GM21737 (cell line): ENCODE measurements at regions not wholly inside any gene's neighbourhood (a gene's known extent, or its start where the extent isn't known, plus 50 kb on each side); places are given as distances from the start of the nearest gene placed in this dataset.

Experiments
- ATAC-seq: cut with Tn5 transposase; IDR thresholded peaks from one replicate; pipeline ENCODE4 v1.9.1; 2021; ENCODE audit warnings: mild to moderate bottlenecking, moderate library complexity; ENCODE audit not compliant: unreplicated experiment

DNA sequence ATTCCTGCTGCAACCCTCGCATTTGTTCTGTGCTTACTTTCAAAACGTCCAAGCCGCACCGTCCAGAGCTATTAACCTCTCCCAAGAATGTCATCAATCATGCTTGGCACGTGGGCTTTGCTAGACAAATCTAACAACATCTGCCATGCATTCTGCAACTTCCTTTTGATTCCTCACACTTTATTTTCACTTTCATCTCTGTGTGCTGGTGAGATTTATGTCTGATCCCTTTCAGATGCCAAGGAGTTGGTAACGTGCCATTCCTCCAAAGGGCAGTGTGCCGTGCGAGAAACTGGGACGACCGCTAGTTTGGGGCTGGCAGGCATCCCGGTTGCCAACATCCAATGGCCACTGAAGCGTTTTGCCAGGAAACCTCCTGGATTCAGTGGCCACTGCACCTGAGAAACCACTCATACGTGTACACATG is 230.0 kb upstream of the PARD3B start:
- ATAC-seq, result no peak

DNA sequence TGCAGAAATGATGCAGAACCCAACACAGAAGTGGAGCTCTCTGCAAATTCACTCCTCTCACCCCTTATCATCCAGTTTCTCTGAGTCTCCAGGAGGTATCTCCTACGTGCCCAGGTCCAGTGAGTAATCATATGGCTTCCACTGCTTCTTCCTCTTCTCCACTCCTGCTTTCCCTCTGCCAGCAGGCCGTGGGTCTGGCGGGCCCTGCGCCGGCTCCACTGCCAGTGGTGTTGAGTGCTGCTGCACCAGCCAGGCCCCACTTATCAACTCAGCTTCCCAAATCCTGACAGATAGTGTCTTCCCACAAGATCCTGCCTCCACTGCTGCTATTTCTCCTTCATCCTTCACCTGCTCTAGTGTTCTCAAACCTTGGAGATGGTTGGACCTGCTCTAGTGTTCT is 227.6 kb upstream of the PARD3B start:
- no peak for ATAC-seq

DNA sequence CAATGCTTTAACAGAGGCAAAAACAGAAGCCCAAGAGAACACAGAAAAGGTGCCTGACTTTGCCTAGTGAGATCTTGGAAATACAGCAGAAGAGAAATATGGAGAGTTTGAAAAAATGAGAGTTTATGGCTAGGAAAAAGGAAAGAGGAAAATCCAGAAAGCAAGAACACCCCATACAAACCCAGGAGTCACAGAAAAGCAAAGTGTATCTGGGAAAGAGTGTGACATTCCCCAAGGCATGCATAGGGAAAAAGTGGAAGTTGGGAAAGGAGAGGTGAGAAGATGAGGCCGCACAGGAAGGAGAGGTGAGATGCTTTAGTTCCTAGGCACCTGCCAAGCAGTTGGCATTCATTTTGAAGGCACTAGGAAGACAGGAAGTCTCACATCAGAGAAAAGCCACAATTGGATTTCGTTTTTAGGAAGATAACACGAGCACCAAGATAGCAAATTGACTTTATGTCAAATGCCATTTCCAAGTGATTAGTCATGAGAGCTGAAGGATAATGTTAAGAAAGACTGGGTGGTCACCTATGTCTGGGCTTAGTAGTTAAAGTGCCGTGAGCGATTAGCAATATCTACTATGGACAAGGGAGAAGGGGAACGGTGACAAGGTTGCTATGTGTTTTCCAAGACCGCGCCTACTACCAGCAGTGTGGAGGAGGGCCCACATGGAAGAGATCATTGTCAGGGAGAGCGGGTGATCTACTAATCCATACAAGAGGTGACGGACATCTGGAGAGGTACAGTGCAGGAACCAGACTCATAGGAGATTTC is 224.1 kb upstream of the PARD3B start:
- ATAC-seq, result no peak

DNA sequence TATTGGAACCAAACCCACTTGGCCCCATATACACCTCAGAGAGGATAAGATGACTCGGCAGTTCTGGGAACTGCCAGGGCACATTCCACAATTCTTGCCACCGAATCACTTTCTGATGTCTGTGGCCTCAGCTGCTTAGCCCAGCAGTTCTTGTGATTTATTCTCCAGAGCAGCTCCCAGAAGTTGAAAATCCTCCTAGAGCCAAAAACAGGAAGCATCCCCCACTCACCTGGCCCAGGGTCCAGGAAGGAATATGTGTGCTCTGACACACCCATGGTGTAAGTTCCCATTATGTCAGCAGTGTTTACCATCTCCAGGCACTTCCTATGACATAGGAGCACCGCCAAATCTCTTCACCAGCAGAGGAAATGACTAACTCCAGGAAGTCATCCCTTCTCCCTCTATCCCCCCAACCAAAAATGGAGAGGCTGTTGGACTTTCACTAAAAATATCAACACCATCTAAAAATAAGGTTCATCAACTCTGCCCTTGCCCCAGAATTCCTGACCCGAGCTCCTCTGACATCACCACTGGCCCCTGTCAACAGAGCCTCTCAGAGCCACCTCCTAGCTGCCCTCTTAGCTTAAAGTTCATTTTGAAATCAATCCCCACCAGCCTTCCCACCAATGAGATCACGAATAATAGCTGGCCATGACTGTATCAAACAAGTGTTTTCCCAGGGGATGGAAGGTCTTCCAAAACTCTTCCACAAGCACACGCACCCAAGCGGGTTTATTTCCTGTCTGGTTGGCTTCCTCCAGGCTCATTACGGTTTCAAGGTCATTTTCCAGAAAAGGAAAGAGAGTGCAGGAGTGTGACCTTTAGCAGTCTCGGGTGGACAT is 223.1 kb upstream of the PARD3B start:
- ATAC-seq, result no peak

DNA sequence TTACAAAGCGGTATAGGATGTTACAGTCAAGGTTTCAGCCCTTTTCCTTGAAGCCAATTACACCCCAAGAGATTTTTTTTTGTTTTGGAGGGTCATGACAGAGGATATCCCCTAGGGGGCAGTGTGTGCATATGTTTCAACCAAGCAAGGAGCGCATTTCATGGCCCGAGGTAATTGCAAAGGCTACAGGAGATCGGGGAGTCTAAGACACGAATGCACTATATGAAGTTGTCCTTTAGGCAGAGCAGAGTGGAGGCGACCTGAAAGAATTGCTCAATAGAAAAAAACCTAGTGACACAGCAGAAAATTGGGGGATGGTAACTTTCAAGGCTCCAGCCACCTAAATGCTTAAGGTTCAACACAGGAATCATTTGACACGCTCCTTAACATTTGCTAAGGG is 219.8 kb upstream of the PARD3B start:
- ATAC-seq, result peak; percentile 76

DNA sequence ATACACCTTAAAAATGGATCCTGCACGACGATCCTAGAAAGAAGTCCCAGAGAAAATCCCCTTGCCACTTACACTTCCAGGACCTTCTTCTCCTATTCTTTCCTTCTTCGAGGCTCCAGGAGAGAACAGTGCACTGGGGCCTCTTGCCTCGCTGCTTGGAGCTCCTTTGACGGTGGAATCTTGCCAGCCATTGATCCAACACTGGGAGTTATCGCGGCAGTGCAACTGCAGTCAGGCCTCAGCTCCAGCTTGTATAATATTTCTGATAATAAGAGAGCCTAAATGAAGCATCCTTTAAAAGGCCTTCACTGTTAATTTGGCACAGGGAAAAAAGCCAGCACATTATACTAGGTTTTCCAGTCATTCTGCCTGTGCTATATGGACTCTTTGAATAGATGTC is 216.9 kb upstream of the PARD3B start:
- ATAC-seq, result no peak

DNA sequence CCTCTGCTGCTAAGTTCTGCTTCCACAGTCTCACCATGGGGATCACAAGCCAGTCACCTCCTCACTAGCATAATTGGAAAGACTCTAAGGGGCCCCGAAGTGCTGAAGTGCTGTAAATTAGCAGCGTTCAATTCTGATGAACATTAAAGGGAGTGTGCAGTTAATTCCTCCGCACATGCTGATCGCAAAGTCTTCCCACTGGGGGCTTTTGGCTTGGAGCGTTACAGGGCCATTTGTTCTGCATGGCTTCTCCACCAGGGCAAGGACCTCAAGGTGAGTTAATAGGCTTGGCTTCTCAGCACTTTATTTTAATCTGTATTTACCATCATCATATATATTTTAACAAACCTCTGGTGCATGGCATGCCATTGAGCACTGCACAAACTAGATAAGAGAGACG is 216.3 kb upstream of the PARD3B start:
- no peak for ATAC-seq

DNA sequence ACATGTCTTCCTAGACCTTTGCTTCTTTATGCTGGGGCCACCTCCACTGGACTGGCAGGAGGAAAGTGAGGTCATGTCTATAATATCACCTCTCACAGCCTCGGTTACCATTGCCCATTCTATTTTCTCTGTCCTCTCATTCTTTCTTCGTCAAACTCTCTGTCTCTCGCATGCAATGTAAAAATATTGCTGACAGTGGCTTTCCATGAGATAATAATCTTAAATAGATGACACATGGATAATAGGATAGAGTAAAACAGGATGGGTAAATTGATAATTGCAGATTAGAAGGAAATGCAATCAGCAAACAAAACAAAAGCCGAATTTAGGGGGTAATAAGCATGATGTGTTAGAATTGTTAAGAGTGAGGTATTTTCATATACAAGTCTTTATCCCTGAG is 215.7 kb upstream of the PARD3B start:
- no peak for ATAC-seq

DNA sequence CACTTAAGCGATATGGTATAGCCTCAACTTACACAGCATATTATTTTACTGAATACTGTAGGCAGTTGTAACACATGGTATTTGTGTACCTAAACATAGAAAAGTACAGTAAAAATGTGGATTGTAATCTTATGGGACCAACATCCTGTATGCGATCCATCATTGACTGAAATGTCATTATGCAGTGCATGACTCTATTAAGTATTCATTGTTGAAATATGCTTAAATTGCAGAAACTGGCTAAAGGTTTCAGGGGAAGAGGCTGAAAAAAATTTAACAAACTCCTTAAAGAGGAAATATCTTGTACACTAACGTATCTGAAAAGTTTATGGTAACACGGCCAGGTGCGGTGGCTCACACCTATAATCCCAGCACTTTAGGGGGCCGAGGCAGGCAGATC is 214.1 kb upstream of the PARD3B start:
- ATAC-seq, result no peak

DNA sequence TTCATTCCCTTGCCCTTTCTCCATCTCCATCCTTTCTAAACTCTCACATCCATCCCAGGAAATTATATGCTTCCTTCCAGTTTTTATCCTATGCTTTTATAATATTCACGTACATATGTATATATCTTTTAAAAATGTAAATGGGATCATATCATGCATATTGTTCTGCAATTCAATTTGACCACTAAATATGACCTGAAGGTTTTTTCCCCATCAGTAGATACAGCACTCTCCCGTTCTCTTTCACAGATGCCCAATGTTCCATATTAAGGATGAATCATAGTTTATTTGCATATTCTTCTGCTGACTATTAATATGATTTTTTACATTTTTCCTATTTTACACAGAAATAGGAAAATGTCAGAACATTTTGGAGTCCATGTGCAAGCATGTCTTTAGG is 213.3 kb upstream of the PARD3B start:
- no peak for ATAC-seq

DNA sequence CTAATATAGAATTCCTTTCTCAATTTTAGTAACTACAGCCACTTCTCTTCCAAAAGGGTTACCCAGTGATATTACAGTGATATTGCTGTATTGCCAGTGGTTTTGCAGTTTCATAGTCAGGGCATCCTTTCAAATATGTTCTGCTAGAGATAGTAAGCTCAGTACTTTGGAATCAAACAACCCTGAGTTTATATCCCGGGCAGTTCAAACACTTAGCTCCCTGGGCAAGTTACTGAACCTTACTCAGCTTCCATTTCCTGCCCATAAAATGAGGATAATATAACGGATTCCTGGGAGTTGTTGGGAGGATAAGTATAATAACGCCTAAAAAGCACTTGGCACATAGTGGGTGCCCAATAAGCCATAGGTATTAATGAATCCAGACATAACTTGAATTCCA is 212.6 kb upstream of the PARD3B start:
- ATAC-seq, result no peak

DNA sequence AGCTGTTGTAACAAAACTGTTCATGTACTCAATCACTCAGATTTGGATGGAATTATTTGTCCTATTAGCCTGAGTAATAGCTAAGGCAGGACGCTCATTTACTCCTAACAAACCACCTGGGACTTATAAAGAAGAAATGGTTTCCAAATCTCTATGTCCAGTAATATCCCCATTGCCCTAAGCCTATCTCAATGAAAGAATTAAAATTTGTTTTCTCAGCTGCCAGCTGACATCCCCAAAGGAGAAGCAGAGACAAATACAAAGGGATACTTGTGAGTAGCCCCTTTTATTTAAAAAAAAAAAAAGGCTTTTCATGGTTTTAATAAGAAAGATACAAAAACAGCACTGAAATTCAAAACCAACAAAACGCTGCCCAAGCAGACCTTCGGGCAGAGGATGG is 211.4 kb upstream of the PARD3B start:
- no peak for ATAC-seq

DNA sequence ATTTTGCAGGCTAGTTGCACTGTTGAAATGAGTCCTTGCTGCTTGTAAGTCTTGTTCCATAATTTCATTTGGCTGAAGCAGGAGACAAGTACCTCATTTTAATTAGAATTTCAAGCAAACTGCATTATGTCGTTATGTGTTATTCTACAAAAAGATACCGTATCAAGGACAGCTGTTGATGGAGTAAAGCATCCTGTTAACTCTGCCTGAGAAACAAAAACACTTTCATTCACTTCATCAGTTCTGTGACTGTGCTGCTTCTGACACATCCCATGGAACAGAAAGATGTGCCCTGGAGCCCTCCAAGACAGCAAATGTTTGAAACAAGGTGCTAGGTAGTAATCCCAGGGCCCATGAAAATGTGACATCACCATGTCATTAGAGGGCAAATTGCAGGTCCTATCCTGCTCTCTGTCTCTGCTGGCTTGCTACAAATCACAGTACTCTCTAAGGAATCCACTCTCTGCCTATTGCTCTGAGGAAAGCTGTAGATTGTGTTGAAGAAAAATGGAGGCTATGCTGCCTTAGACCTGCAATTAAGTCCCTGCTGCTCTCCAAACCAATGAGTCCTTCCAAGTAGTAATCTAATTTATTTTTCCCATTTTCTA is 209.7 kb upstream of the PARD3B start:
- no peak for ATAC-seq

DNA sequence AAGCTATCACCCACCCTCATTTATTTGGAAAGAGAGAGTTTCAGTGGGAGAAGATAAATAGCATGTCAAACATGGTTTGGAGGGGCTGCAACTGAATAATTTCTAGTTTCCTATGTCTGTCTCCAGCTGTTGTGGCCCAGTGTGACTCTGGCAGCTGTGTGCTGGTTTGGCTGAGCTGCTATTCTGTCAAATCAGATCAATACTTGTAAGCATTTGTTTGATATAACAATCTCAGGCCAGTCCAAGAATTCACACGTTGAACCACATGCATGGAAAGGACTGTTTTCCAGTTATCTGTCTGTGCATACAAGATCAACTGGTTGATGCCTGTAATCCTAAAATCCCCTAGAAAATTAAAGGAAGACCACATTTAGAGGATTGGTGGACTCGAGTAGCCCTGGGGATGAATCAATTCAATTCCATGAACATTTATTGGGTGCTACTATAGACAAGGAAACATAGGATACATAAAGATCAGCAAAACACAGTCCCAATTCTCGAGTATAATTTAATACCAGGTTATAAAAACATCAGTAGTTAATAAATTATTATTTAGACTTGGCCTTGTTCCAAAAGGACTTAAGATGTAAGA is 209.0 kb upstream of the PARD3B start:
- ATAC-seq, result no peak

DNA sequence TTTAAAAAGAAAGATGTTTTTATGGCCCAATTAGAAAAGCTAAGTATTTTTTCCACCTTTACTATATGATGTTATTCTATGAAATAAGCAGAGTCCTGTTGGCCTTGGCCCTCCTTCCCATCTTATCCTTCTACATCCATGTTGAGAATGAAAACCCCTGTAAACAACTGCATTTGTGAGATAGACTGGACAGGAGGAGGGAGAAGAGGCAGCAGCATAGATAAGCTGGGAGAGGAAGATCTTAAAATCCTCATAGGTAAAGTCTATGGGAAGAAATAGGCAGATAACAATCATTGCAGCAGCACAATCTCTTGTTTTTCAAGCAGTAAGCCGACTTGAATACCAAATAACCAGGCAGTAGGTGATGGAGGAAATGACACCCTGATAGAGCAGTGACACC is 207.6 kb upstream of the PARD3B start:
- ATAC-seq, result no peak

DNA sequence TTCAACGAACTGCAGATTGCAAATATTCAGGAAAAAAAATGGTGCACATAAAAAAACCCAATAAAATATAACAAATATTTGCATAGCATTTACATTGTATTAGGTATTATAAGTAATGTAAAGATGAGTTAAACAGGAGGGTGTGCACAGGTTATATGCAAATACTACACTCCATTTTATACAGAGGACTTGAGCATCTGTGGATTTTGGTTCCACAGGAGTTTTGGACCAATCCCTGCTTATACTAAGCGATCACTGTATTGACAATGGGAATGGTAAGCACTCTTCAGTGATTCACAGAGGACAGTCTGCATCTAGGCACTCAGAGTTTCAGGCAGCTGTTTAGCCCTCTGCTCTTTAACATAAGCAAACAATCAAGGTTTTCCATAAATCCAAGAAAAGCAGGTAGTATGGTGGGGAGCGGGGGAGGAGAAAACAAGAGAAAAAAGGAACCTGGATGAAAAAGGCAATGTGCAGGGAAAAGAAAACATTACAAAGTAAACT is 206.0 kb upstream of the PARD3B start:
- ATAC-seq, result no peak

DNA sequence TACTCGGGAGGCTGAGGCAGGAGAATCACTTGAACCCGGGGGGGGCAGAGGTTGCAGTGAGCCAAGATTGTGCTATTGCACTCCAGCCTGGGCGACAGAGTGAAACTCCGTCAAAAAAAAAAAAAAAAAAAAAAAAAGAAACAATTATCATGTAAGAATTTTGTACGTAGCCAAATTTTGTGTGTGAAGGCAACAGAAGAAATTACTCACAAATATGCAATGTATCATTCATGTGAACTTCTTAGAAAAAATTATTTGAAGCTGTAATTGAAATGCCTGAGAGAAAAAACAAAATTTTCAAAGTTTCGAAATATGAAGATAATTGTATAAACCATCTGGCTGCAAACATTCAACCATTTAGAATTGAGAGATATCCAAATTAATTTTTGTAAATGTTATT is 204.8 kb upstream of the PARD3B start:
- ATAC-seq, result no peak

DNA sequence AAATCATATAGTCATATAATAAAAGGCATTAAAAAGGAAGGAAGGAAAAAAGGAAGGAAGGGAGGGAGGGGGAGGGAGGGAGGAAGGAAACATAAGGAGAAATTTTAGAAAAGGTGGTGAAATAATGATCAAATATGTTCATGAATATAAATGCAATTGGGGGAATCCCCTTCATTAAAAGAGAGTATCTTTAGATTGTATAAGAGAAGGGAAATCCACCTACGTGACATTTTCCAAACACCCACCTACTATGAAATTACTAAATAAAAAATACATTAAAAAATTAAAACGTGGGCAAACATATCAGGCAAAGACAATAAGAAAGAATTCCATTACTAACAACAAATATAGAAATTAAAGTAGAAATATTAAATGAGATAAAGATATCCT is 203.4 kb upstream of the PARD3B start:
- no peak for ATAC-seq

DNA sequence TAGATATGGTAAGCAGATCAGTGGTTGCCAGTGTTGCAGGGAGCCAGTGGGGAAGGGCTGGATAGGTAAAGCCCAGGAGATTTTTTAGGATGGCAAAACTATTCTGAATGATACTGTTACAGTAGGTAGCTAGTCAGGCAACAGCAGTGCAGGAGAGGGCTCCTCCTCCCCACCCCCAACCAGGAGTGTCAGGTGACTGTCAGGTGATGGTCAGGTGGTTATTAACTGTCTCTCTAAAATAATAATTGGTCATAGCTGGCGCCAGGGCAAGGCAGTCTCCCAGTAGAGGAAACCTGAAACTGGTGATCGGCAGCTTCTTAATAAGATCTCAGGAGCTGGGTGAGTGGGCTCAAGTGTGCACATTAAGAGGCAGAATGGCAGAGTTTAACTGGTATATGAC is 201.6 kb upstream of the PARD3B start:
- ATAC-seq, result no peak

DNA sequence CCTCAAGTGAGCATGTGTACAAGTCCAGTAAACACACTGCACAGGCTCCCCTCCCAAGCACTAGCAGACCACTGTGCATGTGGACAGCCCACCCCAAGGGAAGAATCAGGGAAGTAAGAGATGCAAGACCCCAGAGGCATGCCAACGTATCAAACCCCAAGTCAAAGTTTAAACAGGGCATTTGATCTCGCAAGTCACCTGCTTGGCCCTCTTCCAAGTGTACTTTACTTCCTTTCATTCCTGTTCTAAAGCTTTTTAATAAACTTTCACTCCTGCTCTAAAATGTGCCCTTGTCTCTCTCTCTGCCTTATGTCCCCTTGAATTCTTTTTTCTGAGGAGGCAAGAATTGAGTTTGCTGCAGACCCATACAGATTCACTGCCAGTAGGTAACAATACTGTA is 201.2 kb upstream of the PARD3B start:
- ATAC-seq, result no peak

DNA sequence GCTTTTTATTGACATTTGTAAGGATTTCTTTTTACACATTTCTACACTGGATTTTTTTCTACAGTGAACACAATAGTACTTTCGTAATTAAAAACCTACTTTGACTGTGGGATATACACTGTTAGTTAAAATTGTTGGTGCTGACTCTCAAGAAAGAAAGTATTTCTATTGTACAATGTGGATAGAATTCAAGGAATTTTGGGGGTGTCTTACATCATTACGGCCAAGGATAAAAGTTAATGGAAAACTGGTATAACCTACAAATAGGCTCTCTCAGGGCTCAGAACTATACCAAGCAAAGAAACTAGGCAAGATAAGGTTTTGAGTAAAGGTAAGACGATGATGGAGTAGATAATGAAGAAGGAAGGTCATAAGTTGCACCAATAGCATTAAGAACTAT is 198.4 kb upstream of the PARD3B start:
- ATAC-seq, result no peak
